CD4-positive, alpha-beta T cell treated with Interleukin-6 for 4 hours (primary cell): ENCODE measurements at regions not wholly inside any gene's neighbourhood (a gene's known extent, or its start where the extent isn't known, plus 50 kb on each side); places are given as distances from the start of the nearest gene placed in this dataset.
"Not testable (repeated sequence)": the region's sequence is repeated elsewhere in the genome, so short reads cannot be mapped to it uniquely, and the experiment has no call there.

Source experiments
- DNase-seq: peaks from one replicate; pipeline ENCODE4 v3.0.0-alpha.2; 2020; ENCODE audit warnings: mixed read lengths

- DNase-seq: no peak
Observed at GRCh38 chr10:9069136-9069535, 1014.6 kb downstream of the GATA3 start.

DNA sequence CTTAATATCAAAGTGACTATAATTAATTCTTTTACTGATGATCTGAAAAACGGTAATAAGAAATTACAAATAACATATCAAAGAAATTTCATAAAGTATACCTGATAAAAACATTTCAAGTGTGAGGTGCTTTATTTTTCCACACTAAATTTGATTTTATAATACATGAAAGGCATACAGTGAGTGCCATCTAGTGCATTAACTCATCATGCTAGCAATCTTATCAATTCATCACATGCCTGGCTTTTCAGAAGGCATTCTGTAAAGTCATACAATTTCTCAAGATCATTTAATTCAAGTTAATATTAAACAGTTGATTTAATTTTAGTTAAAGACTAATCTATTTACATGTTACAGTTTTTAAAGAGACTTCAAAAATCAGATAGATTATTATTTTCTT lies 1020.9 kb downstream of the GATA3 start:
- no peak for DNase-seq

- no peak for DNase-seq
Observed at GRCh38 chr10:9076066-9076465, 1021.6 kb downstream of the GATA3 start.

DNA sequence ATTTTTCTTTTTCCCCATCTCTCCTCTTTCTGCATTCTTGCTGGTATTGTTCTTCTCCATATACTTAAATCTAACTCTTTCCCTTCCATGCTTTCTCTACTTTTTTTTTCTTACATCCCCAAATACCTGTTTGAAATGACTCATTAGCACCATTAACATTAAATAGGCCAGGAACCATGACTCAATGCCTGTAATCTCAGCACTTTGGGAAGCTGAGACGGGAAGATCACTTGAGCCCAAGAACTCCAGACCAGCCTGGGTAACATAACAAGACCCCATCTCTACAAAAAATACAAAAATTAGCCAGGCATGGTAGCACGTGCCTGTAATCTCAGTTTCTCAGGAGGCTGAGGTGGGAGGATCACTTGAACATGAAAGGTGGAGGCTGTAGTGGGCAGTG lies 1026.8 kb downstream of the GATA3 start:
- DNase-seq: no peak

- DNase-seq: no peak
Observed at GRCh38 chr10:9081961-9082360, 1027.5 kb downstream of the GATA3 start.

GRCh38 chr10:9091530-9092093 lies 1037.1 kb downstream of the GATA3 start:
- DNase-seq: no peak

- peak; percentile 50 for DNase-seq
Observed at GRCh38 chr10:9096288-9096687, 1041.8 kb downstream of the GATA3 start.

- DNase-seq: no peak
Observed at GRCh38 chr10:9097206-9097990, 1042.9 kb downstream of the GATA3 start.

DNA sequence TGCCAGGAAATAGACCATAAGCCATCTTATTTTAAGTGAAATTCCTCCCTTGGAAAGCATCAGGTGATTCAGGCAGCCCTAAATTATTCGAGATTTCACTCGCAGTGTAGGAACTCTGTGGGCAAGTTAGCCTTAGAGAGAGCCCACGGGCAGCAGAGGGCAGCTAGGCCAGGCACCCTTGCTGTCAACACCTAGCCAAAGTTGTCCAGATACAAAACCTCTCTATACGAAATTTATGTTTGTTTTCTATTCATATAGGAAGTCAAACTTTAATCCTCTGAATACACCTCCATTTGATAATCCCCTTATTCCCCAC lies 1043.5 kb downstream of the GATA3 start:
- no peak for DNase-seq

DNA sequence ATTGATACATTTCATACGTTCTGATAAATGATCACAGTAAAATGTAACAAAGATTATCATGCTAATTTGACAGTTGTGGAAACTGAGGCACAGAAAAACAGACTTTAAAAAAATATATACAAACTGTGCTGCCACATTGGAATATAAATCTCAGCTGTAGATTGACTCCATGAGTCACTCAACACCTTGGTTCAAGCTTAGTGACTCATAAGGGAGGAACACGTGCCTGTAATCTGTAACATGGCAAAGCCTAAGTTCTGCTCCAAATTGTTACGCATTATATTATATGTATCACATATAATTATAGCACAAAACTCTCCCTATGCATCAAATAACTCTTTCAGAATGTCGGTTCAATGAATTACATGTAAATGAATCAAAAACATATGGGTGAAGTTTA lies 1047.5 kb downstream of the GATA3 start:
- DNase-seq: no peak

GRCh38 chr10:9103301-9103700 lies 1048.8 kb downstream of the GATA3 start:
- DNase-seq: no peak

DNA sequence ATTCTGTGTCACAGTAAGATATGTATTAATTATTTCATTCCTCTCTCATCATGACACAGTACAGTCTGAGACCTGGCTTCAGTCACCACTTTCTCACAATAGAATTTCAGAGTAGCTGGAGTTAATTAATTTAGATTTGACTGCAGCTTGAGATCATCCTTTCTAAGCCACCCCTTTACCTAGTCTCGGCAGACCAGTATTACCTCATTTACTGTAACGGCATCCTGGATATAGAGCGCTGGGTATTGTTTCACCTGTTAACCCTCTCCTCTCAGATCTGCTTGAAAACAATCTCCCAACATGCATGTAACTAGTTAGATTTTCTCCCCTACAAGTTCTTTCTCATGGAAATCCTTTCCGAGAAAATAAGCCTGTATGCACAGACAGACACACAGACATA lies 1057.5 kb downstream of the GATA3 start:
- no peak for DNase-seq

DNA sequence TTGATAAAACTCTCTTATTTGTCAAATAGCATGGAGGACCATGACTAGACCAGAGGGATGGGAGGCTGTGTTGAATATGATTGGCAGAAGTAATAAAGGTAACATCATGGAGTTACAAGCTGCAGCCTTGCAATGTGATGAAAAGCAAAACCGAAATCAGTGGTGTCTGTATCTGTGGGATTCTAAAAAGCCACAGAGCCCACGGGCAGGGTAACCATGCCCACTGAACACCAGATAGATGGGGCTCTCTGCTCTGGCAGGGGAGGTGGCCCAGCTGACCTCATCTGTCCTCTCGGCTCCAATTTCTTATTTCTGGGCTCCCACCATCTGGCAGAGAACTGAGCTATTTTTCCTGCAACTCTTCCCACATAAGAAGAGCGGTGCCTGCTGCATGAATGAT lies 1072.2 kb downstream of the GATA3 start:
- no peak for DNase-seq

GRCh38 chr10:9137368-9137767 lies 1082.9 kb downstream of the GATA3 start:
- no peak for DNase-seq

- DNase-seq: not testable (repeated sequence)
Observed at GRCh38 chr10:9138829-9139228, 1084.3 kb downstream of the GATA3 start.

DNA sequence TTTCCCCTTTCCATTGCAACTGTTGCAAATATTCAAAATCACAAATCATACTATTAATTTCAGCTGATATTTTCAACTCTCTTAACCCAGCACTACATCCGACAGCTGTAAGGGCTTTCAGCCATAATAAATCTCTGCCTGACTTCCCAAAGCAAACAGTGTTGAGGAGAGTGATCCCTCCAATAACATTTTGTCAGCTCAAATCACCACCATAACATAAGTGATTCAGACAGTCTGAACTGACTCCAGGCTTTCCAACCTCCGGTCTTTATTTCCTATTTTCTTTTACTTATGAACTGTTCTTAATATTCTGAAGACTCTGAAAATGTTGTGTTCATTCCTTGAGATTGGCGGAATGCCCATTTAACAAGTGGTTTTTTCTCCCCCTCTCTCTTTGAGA lies 1085.9 kb downstream of the GATA3 start:
- DNase-seq: no peak

GRCh38 chr10:9147475-9147874 lies 1093.0 kb downstream of the GATA3 start:
- DNase-seq: no peak

GRCh38 chr10:9149134-9149533 lies 1094.6 kb downstream of the GATA3 start:
- DNase-seq: no peak

DNA sequence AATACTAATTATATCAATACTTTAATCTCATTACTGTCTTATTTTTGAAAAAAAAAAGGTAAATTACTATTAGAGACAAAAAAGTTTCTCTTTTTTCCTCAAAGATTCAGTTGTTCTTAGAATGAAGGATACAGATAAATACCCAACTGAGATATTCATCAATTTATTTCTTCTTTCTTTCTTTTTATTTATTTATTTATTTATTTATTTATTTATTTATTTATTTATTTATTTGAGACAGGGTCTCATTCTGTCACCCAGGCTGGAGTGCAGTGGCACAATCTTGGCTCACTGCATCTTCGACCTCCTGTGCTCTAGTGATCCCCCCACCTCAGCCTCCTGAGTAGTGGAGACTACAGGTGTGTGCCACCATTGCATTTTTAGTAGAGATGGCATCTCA lies 1098.6 kb downstream of the GATA3 start:
- DNase-seq: not testable (repeated sequence)

DNA sequence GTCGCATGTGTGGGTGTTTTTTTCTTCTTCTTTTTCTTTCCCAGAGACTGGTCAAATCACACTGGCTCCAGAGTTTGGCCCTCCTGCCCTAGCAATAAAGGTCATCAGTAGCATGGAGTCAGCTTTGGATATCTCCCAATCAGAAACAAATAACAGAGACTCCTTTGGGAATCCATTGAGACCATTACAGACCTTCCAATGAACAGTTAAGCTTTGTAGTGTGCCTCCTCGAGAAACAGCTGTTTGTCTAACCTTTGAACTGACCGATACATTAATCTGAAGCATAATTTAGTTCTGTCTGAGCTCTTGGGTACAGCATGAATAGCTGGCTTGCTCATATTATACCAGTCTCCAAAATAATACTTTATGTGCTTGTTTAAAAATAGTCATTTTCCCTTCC lies 1103.2 kb downstream of the GATA3 start:
- DNase-seq: no peak

DNA sequence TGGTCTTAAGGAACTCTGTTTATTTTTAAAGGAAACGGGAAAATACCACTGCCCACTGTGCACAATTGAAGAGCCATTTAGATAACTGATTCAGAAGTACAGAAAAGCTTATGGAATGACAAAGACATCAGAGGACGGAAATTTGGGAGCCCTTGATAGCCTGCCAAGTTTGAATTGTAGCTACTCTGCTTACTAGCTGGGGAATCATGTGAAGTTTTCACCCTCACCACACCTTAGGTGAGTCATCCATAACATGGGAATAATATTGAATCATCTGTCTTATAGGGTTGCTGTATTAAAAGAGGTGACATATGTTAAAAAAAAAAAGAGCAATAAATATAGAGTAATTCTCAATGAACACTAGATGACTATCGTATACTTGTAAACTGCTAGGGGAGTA lies 1104.2 kb downstream of the GATA3 start:
- DNase-seq: no peak

GRCh38 chr10:9160275-9160674 lies 1105.8 kb downstream of the GATA3 start:
- no peak for DNase-seq

DNA sequence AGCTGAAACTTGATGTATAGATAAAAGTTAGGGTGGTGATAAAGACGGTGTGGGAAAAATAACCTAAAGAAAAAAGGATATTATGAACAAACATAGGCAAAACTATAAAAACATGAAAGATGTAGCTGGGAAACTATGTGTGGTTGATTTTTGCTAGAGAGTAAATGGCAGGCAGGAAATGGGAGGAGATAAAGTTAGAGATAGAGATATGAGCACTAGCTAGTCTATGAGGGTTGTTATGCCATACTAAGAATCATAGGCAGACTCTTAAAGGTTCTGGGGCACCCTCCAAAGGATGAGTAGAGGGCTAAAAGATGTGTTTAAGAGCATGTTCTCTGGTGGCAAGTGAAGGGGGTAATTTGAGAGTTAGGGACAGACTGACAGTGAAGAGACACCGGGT lies 1109.2 kb downstream of the GATA3 start:
- DNase-seq: no peak

DNA sequence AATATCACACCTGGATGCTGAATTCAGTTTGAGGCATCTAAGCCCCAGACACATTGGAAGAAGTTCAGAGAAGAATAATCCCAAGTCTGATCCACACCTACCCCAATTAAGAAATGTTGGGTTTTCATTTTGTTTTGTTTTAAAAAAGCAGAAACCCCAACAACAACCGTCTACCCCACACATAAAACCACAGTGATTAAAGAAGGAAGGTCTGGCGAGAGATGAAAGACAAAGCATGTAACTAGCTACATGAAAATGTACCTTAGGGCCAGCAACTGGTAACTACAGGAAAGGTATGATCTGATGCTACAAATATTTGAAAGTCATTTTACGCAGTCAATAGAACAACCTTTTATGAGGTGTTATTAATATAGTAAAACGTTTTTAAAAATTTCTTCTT lies 1112.3 kb downstream of the GATA3 start:
- DNase-seq: no peak

DNA sequence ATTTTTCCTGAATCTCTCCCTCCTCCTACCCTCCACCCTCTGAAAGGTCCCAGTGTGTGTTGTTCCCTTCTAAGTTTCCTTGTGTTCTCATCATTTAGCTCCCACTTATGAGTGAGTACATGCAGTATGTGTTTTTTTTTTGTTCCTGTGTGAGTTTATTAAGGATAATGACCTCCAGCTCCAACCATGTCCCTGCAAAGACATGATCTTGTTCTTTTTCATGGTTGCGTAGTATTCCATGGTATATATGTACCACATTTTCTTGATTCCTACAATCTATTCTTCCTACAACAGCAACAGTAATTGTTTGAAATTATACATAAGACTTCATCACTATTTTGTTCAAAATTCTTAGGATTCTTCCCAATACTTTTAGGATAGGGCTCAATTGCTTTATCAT lies 1117.8 kb downstream of the GATA3 start:
- no peak for DNase-seq
